Small intestine (tissue), 7 donors: ENCODE measurements at regions not wholly inside any gene's neighbourhood (a gene's known extent, or its start where the extent isn't known, plus 50 kb on each side); places are given as distances from the start of the nearest gene placed in this dataset.
"Not testable (repeated sequence)": the region's sequence is repeated elsewhere in the genome, so short reads cannot be mapped to it uniquely, and the experiment has no call there.

Experiments
- DNase-seq, 2 donors: peaks; one replicate each; pipeline versions ENCODE4 v3.0.0 to v3.0.0-alpha.2; 2013
- FAIRE-seq: peaks from 2 replicates; lab custom pipeline; 2012; peaks lifted over from hg19 to GRCh38; lab: Jason Lieb, UNC
- H3K27ac ChIP-seq, 3 donors: one replicate each; pipeline ENCODE4 v1.5.1; 2013; ENCODE audit warnings: low read length in 2 of 3, mild to moderate bottlenecking in 2 of 3, control low read depth in 1 of 3, inconsistent platforms in 1 of 3, low read depth in 1 of 3, moderate library complexity in 1 of 3
- H3K27me3 ChIP-seq, 3 donors: one replicate each; pipeline ENCODE4 v1.6.1; 2013; ENCODE audit warnings: low read length in 3 of 3, inconsistent platforms in 1 of 3; ENCODE audit not compliant: control insufficient read depth in 3 of 3, insufficient read depth in 3 of 3
- H3K36me3 ChIP-seq, 3 donors: one replicate each; pipeline ENCODE4 v1.6.1; 2013; ENCODE audit warnings: low read length in 3 of 3, inconsistent platforms in 1 of 3, low read depth in 1 of 3, mild to moderate bottlenecking in 1 of 3, moderate library complexity in 1 of 3; ENCODE audit not compliant: control insufficient read depth in 3 of 3, insufficient read depth in 2 of 3
- H3K4me1 ChIP-seq, 3 donors: one replicate each; pipeline ENCODE4 v1.6.1; 2013; ENCODE audit warnings: low read length in 2 of 3, inconsistent platforms in 1 of 3, low read depth in 1 of 3, mild to moderate bottlenecking in 1 of 3, moderate library complexity in 1 of 3; ENCODE audit not compliant: control insufficient read depth in 3 of 3, insufficient read depth in 2 of 3
- H3K4me3 ChIP-seq, 3 donors: one replicate each; pipeline ENCODE4 v1.5.1; 2013; ENCODE audit warnings: low read length in 3 of 3, control low read depth in 1 of 3, inconsistent platforms in 1 of 3, low read depth in 1 of 3, mild to moderate bottlenecking in 1 of 3, moderate library complexity in 1 of 3
- H3K9me3 ChIP-seq, 2 donors: one replicate each; pipeline ENCODE4 v1.6.1; 2013; ENCODE audit warnings: low read depth in 1 of 2, low read length in 1 of 2; ENCODE audit not compliant: control insufficient read depth in 2 of 2, insufficient read depth in 1 of 2
- WGBS, 3 donors: extraction: QIAGEN DNeasy Blood & Tissue Kit; methylation state at CpG; one replicate each; pipeline ENCODE4 v1.1.7; 2013; 5-methylcytosine and 5-hydroxymethylcytosine counted together
- donor health status: healthy with polysubstance abuse.
- donor health status: control.
- donor health status: control.
- donor health status: Bipolar disorder and iron deficiency.
- donor health status: healthy.

- Histone ChIP-seq H3K27me3 (no peaks in the 10 kb centered on the region), H3K36me3 (no peaks in the 10 kb centered on the region), H3K4me3 (no peak overlapping the region), H3K27ac (no peak overlapping the region), H3K9me3 (no peaks in the 10 kb centered on the region), H3K4me1 (no peaks in the 10 kb centered on the region)
- FAIRE-seq (no peak), DNase-seq (no peak)
- WGBS, 3 donors = 66 to 91% (median 82%) methylated on average over 2 of the region's 2 CpGs
These were observed 69.2 kb upstream of the FAT1 start for GRCh38 chr4:186792728-186793366.

- Histone ChIP-seq H3K27ac (peak overlapping the region in 1 of 3 donors; percentile 39), H3K36me3 (no peaks in the 10 kb centered on the region), H3K9me3 (no peaks in the 10 kb centered on the region), H3K27me3 (no peaks in the 10 kb centered on the region), H3K4me1 (peaks cover 0 to 8% (median 0%) of the 10 kb centered on the region in 3 donors), H3K4me3 (no peak overlapping the region)
- 25 to 53% (median 38%) methylated on average over 4 of the region's 4 CpGs for WGBS, 3 donors
- FAIRE-seq = no peak
- DNase-seq = peak; percentile 64 to 78
These were observed 75.4 kb upstream of the FAT1 start for GRCh38 chr4:186798951-186799659.

- DNase-seq (peak; percentile 53 to 76), FAIRE-seq (peak; percentile 15)
- Histone ChIP-seq H3K27me3 (no peaks in the 10 kb centered on the region), H3K9me3 (peaks cover 0 to 2% of the 10 kb centered on the region in 2 donors), H3K36me3 (no peaks in the 10 kb centered on the region), H3K4me3 (no peak overlapping the region), H3K4me1 (peaks cover 0 to 7% (median 0%) of the 10 kb centered on the region in 3 donors), H3K27ac (peak overlapping the region in 2 of 3 donors; percentile 39 to 58)
- 64 to 74% (median 66%) methylated on average over 6 of the region's 6 CpGs for WGBS, 3 donors
These were observed 81.6 kb upstream of the FAT1 start for GRCh38 chr4:186805020-186805820.

- H3K36me3 ChIP-seq, H3K27ac ChIP-seq, H3K4me1 ChIP-seq, H3K9me3 ChIP-seq, H3K4me3 ChIP-seq, H3K27me3 ChIP-seq, DNase-seq, FAIRE-seq: not testable (repeated sequence)
- 81 to 83% (median 83%) methylated on average over 5 of the region's 5 CpGs for WGBS, 3 donors
These were observed 82.3 kb upstream of the FAT1 start for GRCh38 chr4:186805917-186806316.

- WGBS, 3 donors = 68 to 74% (median 74%) methylated on average over 7 of the region's 7 CpGs
- peak; percentile 10 for FAIRE-seq
- H3K36me3 ChIP-seq = no peaks in the 10 kb centered on the region
- peaks cover 0 to 10% of the 10 kb centered on the region in 2 donors for H3K9me3 ChIP-seq
- H3K4me1 ChIP-seq = peaks cover 0 to 7% (median 0%) of the 10 kb centered on the region in 3 donors
- no peak overlapping the region for H3K4me3 ChIP-seq
- H3K27ac ChIP-seq = no peak overlapping the region
- H3K27me3 ChIP-seq = no peaks in the 10 kb centered on the region
- DNase-seq = no peak
These were observed 83.2 kb upstream of the FAT1 start for GRCh38 chr4:186806679-186807421.

- 88 to 90% (median 89%) methylated on average over 7 of the region's 7 CpGs for WGBS, 3 donors
- Histone ChIP-seq H3K27me3 (no peaks in the 10 kb centered on the region), H3K4me3 (no peak overlapping the region), H3K27ac (no peak overlapping the region), H3K9me3 (peaks cover 0 to 14% of the 10 kb centered on the region in 2 donors), H3K36me3 (no peaks in the 10 kb centered on the region), H3K4me1 (peaks cover 0 to 7% (median 0%) of the 10 kb centered on the region in 3 donors)
- DNase-seq (no peak), FAIRE-seq (no peak)
These were observed 84.4 kb upstream of the FAT1 start for GRCh38 chr4:186807808-186808629.

GRCh38 chr4:186808630-186809018 lies 85.0 kb upstream of the FAT1 start:
- 76 to 82% (median 78%) methylated on average over 7 of the region's 7 CpGs for WGBS, 3 donors
- FAIRE-seq (no peak), DNase-seq (no peak)
- Histone ChIP-seq H3K27ac (no peak overlapping the region), H3K9me3 (peaks cover 0 to 14% of the 10 kb centered on the region in 2 donors), H3K36me3 (no peaks in the 10 kb centered on the region), H3K4me1 (peaks cover 0 to 7% (median 0%) of the 10 kb centered on the region in 3 donors), H3K4me3 (no peak overlapping the region), H3K27me3 (no peaks in the 10 kb centered on the region)
